ENCODE measurements at regions not wholly inside any gene's neighbourhood (a gene's known extent, or its start where the extent isn't known, plus 50 kb on each side); places are given as distances from the start of the nearest gene placed in this dataset.

GRCh38 chr20:51941503-51941902 lies 139.2 kb upstream of the SALL4 start:
- peaks cover 0 to 1% (median 0%) of the 10 kb centered on the region in 7 donors for H3K9me3 Mint-ChIP-seq

GRCh38 chr20:51939259-51939585 lies 136.9 kb upstream of the SALL4 start:
- no peak overlapping the region for H3K9ac ChIP-seq (ENCODE audit: insufficient read depth, low read length, poor library complexity, severe bottlenecking)
- Mint-ChIP-seq H3K9me3 (peaks cover 0 to 3% (median 0%) of the 10 kb centered on the region in 7 donors), H3K4me1 (no peaks in the 10 kb centered on the region), H3K4me3 (no peak overlapping the region), H3K27me3 (ENCODE audit: low read depth in 3 of 3) (peaks cover 0 to 2% (median 1%) of the 10 kb centered on the region in 3 donors), H3K36me3 (no peaks in the 10 kb centered on the region), H3K27ac (peak overlapping the region in 1 of 7 donors; percentile 0)
- no peak overlapping the region for H3K4me3 ChIP-seq (replicated peaks in 1 of 3; ENCODE audit: low read depth in 2 of 3, low read length in 3 of 3)
- DNase-seq = no peak
- intact Hi-C loops (cut with micrococcal nuclease) = no loop called here
- WGBS (ENCODE audit: insufficient coverage) = 95% methylated on average over 4 of the region's 6 CpGs
- no peaks in the 10 kb centered on the region for H4K20me1 ChIP-seq (ENCODE audit: insufficient read depth, low read length)
- no peak for TF ChIP-seq CTCF (IDR thresholded peaks at IDR 0.05)
- no peaks in the 10 kb centered on the region for H3K36me3 ChIP-seq (replicated peaks in 1 of 2; ENCODE audit: control insufficient read depth in 1 of 2, insufficient read depth in 2 of 2, low read length in 2 of 2)
- no peaks in the 10 kb centered on the region for H3K9me3 ChIP-seq (replicated peaks in 1 of 2; ENCODE audit: control insufficient read depth in 1 of 2, insufficient read depth in 1 of 2, low read length in 2 of 2)
- H3K27me3 ChIP-seq (ENCODE audit: control insufficient read depth in 2 of 2, insufficient read depth in 2 of 2, low read length in 2 of 2) = no peaks in the 10 kb centered on the region
- no peak overlapping the region for H2AFZ ChIP-seq (ENCODE audit: insufficient read depth, low read depth, low read length, poor library complexity, severe bottlenecking)
- no peak overlapping the region for H3K27ac ChIP-seq (ENCODE audit: low read depth in 1 of 2, low read length in 2 of 2)
- H3K79me2 ChIP-seq (ENCODE audit: insufficient read depth, low read length) = no peaks in the 10 kb centered on the region
- H3K4me2 ChIP-seq (replicated peaks; ENCODE audit: extremely low read depth, low read length, poor library complexity, severe bottlenecking) = no peak overlapping the region
- no peaks in the 10 kb centered on the region for H3K4me1 ChIP-seq (ENCODE audit: control insufficient read depth in 1 of 2, insufficient read depth in 2 of 2, low read length in 2 of 2)

More at GRCh38 chr20:51941503-51941902, 139.2 kb upstream of the SALL4 start:
- Histone ChIP-seq H3K4me1 (ENCODE audit: control insufficient read depth in 1 of 2, insufficient read depth in 2 of 2, low read length in 2 of 2) (no peaks in the 10 kb centered on the region), H4K20me1 (ENCODE audit: insufficient read depth, low read length) (no peaks in the 10 kb centered on the region), H2AFZ (ENCODE audit: insufficient read depth, low read depth, low read length, poor library complexity, severe bottlenecking) (no peak overlapping the region), H3K4me3 (replicated peaks in 1 of 3; ENCODE audit: low read depth in 2 of 3, low read length in 3 of 3) (no peak overlapping the region), H3K9me3 (replicated peaks in 1 of 2; ENCODE audit: control insufficient read depth in 1 of 2, insufficient read depth in 1 of 2, low read length in 2 of 2) (no peaks in the 10 kb centered on the region), H3K36me3 (replicated peaks in 1 of 2; ENCODE audit: control insufficient read depth in 1 of 2, insufficient read depth in 2 of 2, low read length in 2 of 2) (no peaks in the 10 kb centered on the region), H3K27ac (ENCODE audit: low read depth in 1 of 2, low read length in 2 of 2) (no peak overlapping the region), H3K4me2 (replicated peaks; ENCODE audit: extremely low read depth, low read length, poor library complexity, severe bottlenecking) (no peak overlapping the region), H3K27me3 (ENCODE audit: control insufficient read depth in 2 of 2, insufficient read depth in 2 of 2, low read length in 2 of 2) (no peaks in the 10 kb centered on the region), H3K79me2 (ENCODE audit: insufficient read depth, low read length) (no peaks in the 10 kb centered on the region), H3K9ac (ENCODE audit: insufficient read depth, low read length, poor library complexity, severe bottlenecking) (no peak overlapping the region)
- Mint-ChIP-seq H3K36me3 (no peaks in the 10 kb centered on the region), H3K27ac (no peak overlapping the region), H3K4me1 (no peaks in the 10 kb centered on the region), H3K4me3 (no peak overlapping the region), H3K27me3 (ENCODE audit: low read depth in 3 of 3) (peaks cover 0 to 4% (median 1%) of the 10 kb centered on the region in 3 donors)
- 93% methylated on average over 5 of the region's 6 CpGs for WGBS (ENCODE audit: insufficient coverage)
- DNase-seq = no peak
- no peak for TF ChIP-seq CTCF (IDR thresholded peaks at IDR 0.05)
- intact Hi-C loops (cut with micrococcal nuclease) = no loop called here
